ENCODE measurements at regions not wholly inside any gene's neighbourhood (a gene's known extent, or its start where the extent isn't known, plus 50 kb on each side); places are given as distances from the start of the nearest gene placed in this dataset.

DNA sequence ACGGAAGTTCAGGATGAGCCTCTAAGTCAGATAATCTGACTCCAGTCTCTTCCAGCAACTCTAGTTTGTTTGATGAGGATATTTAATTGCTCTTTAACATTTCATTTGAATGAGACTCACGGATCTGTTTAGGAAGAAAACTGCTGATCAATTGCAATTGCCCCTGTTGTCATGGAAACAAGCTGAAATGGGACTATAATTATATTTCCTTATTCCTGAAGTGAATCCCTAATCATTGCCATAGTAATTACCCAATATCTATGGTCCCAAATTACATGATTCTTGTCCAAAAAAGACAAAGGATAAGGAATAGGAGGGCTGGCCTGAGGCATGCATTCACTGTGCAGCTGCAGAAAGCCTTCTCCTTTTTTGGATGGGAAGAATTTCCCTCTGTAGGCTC, 105.3 kb downstream of the AASDH start:
- Histone ChIP-seq H2BK20ac (ENCODE audit: low read length) (no peak overlapping the region), H2BK5ac (ENCODE audit: low read depth, low read length) (no peak overlapping the region), H3K79me2 (ENCODE audit: control insufficient read depth in 1 of 2, insufficient read depth in 2 of 2, low read length in 2 of 2) (no peaks in the 10 kb centered on the region), H3K27ac (ENCODE audit: low read depth, low read length) (no peak overlapping the region), H3K9ac (replicated peaks in 1 of 4; ENCODE audit: extremely low read depth in 1 of 4, low read depth in 3 of 4, low read length in 3 of 4) (no peak overlapping the region), H3K23me2 (ENCODE audit: low read depth, low read length) (no peaks in the 10 kb centered on the region), H3K9me3 (ENCODE audit: insufficient read depth in 2 of 2, low read depth in 1 of 2, low read length in 1 of 2) (no peaks in the 10 kb centered on the region), H2BK15ac (ENCODE audit: low read length) (no peak overlapping the region), H4K20me1 (replicated peaks in 1 of 2; ENCODE audit: control insufficient read depth in 1 of 2, insufficient read depth in 2 of 2, low read length in 2 of 2) (no peaks in the 10 kb centered on the region), H2BK12ac (ENCODE audit: low read depth, low read length) (no peak overlapping the region), H4K91ac (replicated peaks; ENCODE audit: insufficient read length, low read length) (no peak overlapping the region), H3K4ac (replicated peaks; ENCODE audit: insufficient read length, low read depth, low read length) (no peak overlapping the region), H4K8ac (ENCODE audit: extremely low read depth, insufficient read depth, low read length) (no peak overlapping the region), H3K4me1 (replicated peaks in 1 of 4; ENCODE audit: control insufficient read depth in 3 of 4, insufficient read depth in 4 of 4, low read length in 3 of 4) (peaks cover 0 to 3% (median 1%) of the 10 kb centered on the region in 4 experiments; a peak in 2 of 7 replicates), H2AK5ac (ENCODE audit: low read depth, low read length) (no peak overlapping the region), H3K56ac (replicated peaks; ENCODE audit: insufficient read length, low read depth, low read length) (no peak overlapping the region), H3K14ac (ENCODE audit: insufficient read length) (no peak overlapping the region), H3K4me2 (ENCODE audit: insufficient read depth in 1 of 2, low read depth in 2 of 2, low read length in 2 of 2) (no peak overlapping the region), H4K5ac (ENCODE audit: insufficient read length, low read depth, low read length) (no peak overlapping the region), H3K27me3 (replicated peaks in 1 of 4; ENCODE audit: control insufficient read depth in 3 of 4, extremely low read depth in 1 of 4, insufficient read depth in 3 of 4, low read length in 3 of 4) (no peaks in the 10 kb centered on the region), H2BK120ac (replicated peaks; ENCODE audit: low read depth, low read length) (no peak overlapping the region), H3K4me3 (ENCODE audit: extremely low read depth in 1 of 4, insufficient read depth in 2 of 4, low read depth in 3 of 4, low read length in 4 of 4) (no peak overlapping the region), H3K23ac (ENCODE audit: insufficient read length) (no peak overlapping the region), H2AFZ (ENCODE audit: low read length) (no peak overlapping the region), H3K36me3 (ENCODE audit: control insufficient read depth in 2 of 4, insufficient read depth in 4 of 4, low read length in 3 of 4) (no peaks in the 10 kb centered on the region), H3K79me1 (ENCODE audit: low read depth, low read length) (no peaks in the 10 kb centered on the region), H3K18ac (ENCODE audit: extremely low read depth, low read length) (no peak overlapping the region)
- TF ChIP-seq NANOG (IDR thresholded peaks at IDR 0.05; ENCODE audit: insufficient read depth, low read depth, low read length, poor library complexity, severe bottlenecking): no peak
- TF ChIP-seq ASH2L (IDR thresholded peaks at IDR 0.05; ENCODE audit: low read length): no peak
- TF ChIP-seq SIRT6 (IDR thresholded peaks at IDR 0.05; ENCODE audit: low read length): no peak
- no peak for TF ChIP-seq PHF8 (conservative IDR thresholded peaks at IDR 0.05; ENCODE audit: low read depth, low read length)
- TF ChIP-seq ZNF274 (IDR thresholded peaks at IDR 0.05; ENCODE audit: borderline replicate concordance, extremely low read depth, low read length): no peak
- TF ChIP-seq HDAC2 (IDR thresholded peaks at IDR 0.05; ENCODE audit: borderline replicate concordance in 1 of 2, low read depth in 2 of 2, low read length in 2 of 2): no peak
- no peak for TF ChIP-seq SUZ12 (IDR thresholded peaks at IDR 0.05; ENCODE audit: low read length)
- no peak for TF ChIP-seq JUN (IDR thresholded peaks at IDR 0.05; ENCODE audit: low read depth, low read length)
- TF ChIP-seq NRF1 (IDR thresholded peaks at IDR 0.05; ENCODE audit: low read depth, low read length): no peak
- TF ChIP-seq EGR1 (IDR thresholded peaks at IDR 0.05; ENCODE audit: borderline replicate concordance, low read depth, low read length): no peak
- no peak for TF ChIP-seq CBX5 (IDR thresholded peaks at IDR 0.05; ENCODE audit: low read depth, low read length)
- FAIRE-seq: no peak
- no peak for DNase-seq (ENCODE audit: low read depth in 1 of 2, low spot score in 2 of 2)
- POLR2A ChIA-PET (ENCODE audit: partially characterized antibody): no interaction called here
- CTCF ChIA-PET (ENCODE audit: partially characterized antibody): interaction anchor here (1.0 kb wide), 2 partner anchors 20 to 152 kb away, joined by 3 read pairs; no protein-coding TSS in a partner anchor
- 85% methylated on average over 2 of the region's 2 CpGs; no CpG with 5 or more reads in 1 of the 2 experiments for whole genome bisulfite sequencing, 2 experiments (ENCODE audit: extremely low coverage in 1 of 2, insufficient coverage in 1 of 2, insufficient read length in 1 of 2, insufficient replicate concordance in 2 of 2, low coverage in 1 of 2, low lambda C conversion rate in 2 of 2, missing lambda C conversion rate in 1 of 2)
